Fibroblast of villous mesenchyme (primary cell): ENCODE measurements at regions not wholly inside any gene's neighbourhood (a gene's known extent, or its start where the extent isn't known, plus 50 kb on each side); places are given as distances from the start of the nearest gene placed in this dataset.

Source experiments
- DNase-seq: peaks from one replicate; pipeline ENCODE4 v3.0.0-alpha.2; 2010; ENCODE audit warnings: low read depth
- H3K4me3 ChIP-seq: 2 replicates; pipeline ENCODE4 v1.5.1; 2011; ENCODE audit warnings: low read depth, mild to moderate bottlenecking, low read length
- CTCF ChIP-seq: IDR thresholded peaks from 2 replicates; pipeline ENCODE4 v1.5.1; 2012; ENCODE audit warnings: low read depth, mild to moderate bottlenecking, low read length; ENCODE audit not compliant: insufficient read depth

- DNase-seq = no peak
- no peak overlapping the region for H3K4me3 ChIP-seq
- no peak for TF ChIP-seq CTCF
These were observed 76.6 kb upstream of the SPATA13 start for GRCh38 chr13:24083722-24084421.

- no peak for DNase-seq
- H3K4me3 ChIP-seq = no peak overlapping the region
- TF ChIP-seq CTCF = no peak
These were observed 74.9 kb upstream of the SPATA13 start for GRCh38 chr13:24085662-24086061.

GRCh38 chr13:24086642-24087041, 73.9 kb upstream of the SPATA13 start:
- H3K4me3 ChIP-seq = no peak overlapping the region
- no peak for DNase-seq
- TF ChIP-seq CTCF = no peak

- DNase-seq = no peak
These were observed 72.8 kb upstream of the SPATA13 start for GRCh38 chr13:24087605-24088225.

GRCh38 chr13:24090049-24090448, 70.5 kb upstream of the SPATA13 start:
- no peak for TF ChIP-seq CTCF
- H3K4me3 ChIP-seq = no peak overlapping the region
- no peak for DNase-seq

More at GRCh38 chr13:24087605-24088225, 72.8 kb upstream of the SPATA13 start:
- TF ChIP-seq CTCF = no peak
- no peak overlapping the region for H3K4me3 ChIP-seq

- TF ChIP-seq CTCF = no peak
- DNase-seq = no peak
- no peak overlapping the region for H3K4me3 ChIP-seq
These were observed 69.4 kb upstream of the SPATA13 start for GRCh38 chr13:24091080-24091479.
